Stimulated activated naive CD8-positive, alpha-beta T cell treated with anti-CD3 and anti-CD28 coated beads, Interleukin-15, Interleukin-2, amounts not matched to agents 100 U/mL and 50 U/mL, for 24 hours (primary cell): ENCODE measurements at regions not wholly inside any gene's neighbourhood (a gene's known extent, or its start where the extent isn't known, plus 50 kb on each side); places are given as distances from the start of the nearest gene placed in this dataset.
"Not testable (repeated sequence)": the region's sequence is repeated elsewhere in the genome, so short reads cannot be mapped to it uniquely, and the experiment has no call there.

ENCODE experiments used
- ATAC-seq: fragments of 150-1000 bp; cut with Tn5 transposase; one replicate; pipeline ENCODE4 v1.10.0; 2021
- DNase-seq: peaks from one replicate; pipeline ENCODE4 v3.0.0; 2021

GRCh38 chr11:71152312-71153004, 99.9 kb downstream of the SHANK2 start:
- not testable (repeated sequence) for DNase-seq, ATAC-seq

- ATAC-seq: no peak
- DNase-seq: no peak
Measured at GRCh38 chr11:71151561-71151960, 100.8 kb downstream of the SHANK2 start.

- no peak for DNase-seq
- no peak for ATAC-seq
Measured at GRCh38 chr11:71150859-71151258, 101.5 kb downstream of the SHANK2 start.

GRCh38 chr11:71148716-71149115, 103.7 kb downstream of the SHANK2 start:
- ATAC-seq (no peak), DNase-seq (no peak)

GRCh38 chr11:71147331-71147730, 105.0 kb downstream of the SHANK2 start:
- ATAC-seq (no peak), DNase-seq (no peak)

GRCh38 chr11:71146846-71147245, 105.5 kb downstream of the SHANK2 start:
- ATAC-seq (no peak), DNase-seq (no peak)

- ATAC-seq (no peak), DNase-seq (no peak)
Measured at GRCh38 chr11:71145988-71146824, 106.2 kb downstream of the SHANK2 start.

GRCh38 chr11:71145368-71145767, 107.0 kb downstream of the SHANK2 start:
- DNase-seq (no peak), ATAC-seq (no peak)

GRCh38 chr11:71144736-71145135, 107.6 kb downstream of the SHANK2 start:
- DNase-seq (no peak), ATAC-seq (no peak)

GRCh38 chr11:71144010-71144409, 108.4 kb downstream of the SHANK2 start:
- ATAC-seq: no peak
- no peak for DNase-seq

GRCh38 chr11:71140206-71140919, 112.0 kb downstream of the SHANK2 start:
- ATAC-seq (no peak), DNase-seq (no peak)

GRCh38 chr11:71139516-71140205, 112.7 kb downstream of the SHANK2 start:
- ATAC-seq (no peak), DNase-seq (no peak)

- ATAC-seq (no peak), DNase-seq (no peak)
Measured at GRCh38 chr11:71138737-71139425, 113.5 kb downstream of the SHANK2 start.

- ATAC-seq: no peak
Measured at GRCh38 chr11:71137376-71137775, 115.0 kb downstream of the SHANK2 start.

GRCh38 chr11:71136095-71136845, 116.1 kb downstream of the SHANK2 start:
- no peak for DNase-seq
- ATAC-seq: no peak

More at GRCh38 chr11:71137376-71137775, 115.0 kb downstream of the SHANK2 start:
- no peak for DNase-seq

- ATAC-seq: no peak
- DNase-seq: no peak
Measured at GRCh38 chr11:71135112-71135511, 117.3 kb downstream of the SHANK2 start.

- DNase-seq (no peak), ATAC-seq (no peak)
Measured at GRCh38 chr11:71133946-71134345, 118.4 kb downstream of the SHANK2 start.

- ATAC-seq (no peak), DNase-seq (no peak)
Measured at GRCh38 chr11:71131861-71132260, 120.5 kb downstream of the SHANK2 start.

GRCh38 chr11:71130106-71130505, 122.3 kb downstream of the SHANK2 start:
- no peak for DNase-seq
- ATAC-seq: no peak

- ATAC-seq (no peak), DNase-seq (no peak)
Measured at GRCh38 chr11:71129624-71130023, 122.8 kb downstream of the SHANK2 start.

GRCh38 chr11:71127806-71128205, 124.6 kb downstream of the SHANK2 start:
- DNase-seq (no peak), ATAC-seq (no peak)
